GM04504 (cell line): ENCODE measurements at regions not wholly inside any gene's neighbourhood (a gene's known extent, or its start where the extent isn't known, plus 50 kb on each side); places are given as distances from the start of the nearest gene placed in this dataset.
A peak's percentile ranks its signal among the peaks of the same experiment; 100 is the strongest.
"Not testable (repeated sequence)": the region's sequence is repeated elsewhere in the genome, so short reads cannot be mapped to it uniquely, and the experiment has no call there.

Experiments
- DNase-seq: peaks from one replicate; pipeline ENCODE4 v3.0.0-alpha.2; 2012; ENCODE audit warnings: low read depth

- DNase-seq = no peak
Observed at GRCh38 chr6:9307187-9307586, 871.8 kb upstream of the SLC35B3 start.

- DNase-seq = no peak
Observed at GRCh38 chr6:9295644-9296043, 860.3 kb upstream of the SLC35B3 start.

GRCh38 chr6:9292975-9293374, 857.6 kb upstream of the SLC35B3 start:
- peak; percentile 18 for DNase-seq

- DNase-seq = not testable (repeated sequence)
Observed at GRCh38 chr6:9290342-9290741, 855.0 kb upstream of the SLC35B3 start.

- no peak for DNase-seq
Observed at GRCh38 chr6:9272671-9273070, 837.3 kb upstream of the SLC35B3 start.

- no peak for DNase-seq
Observed at GRCh38 chr6:9266741-9267140, 831.4 kb upstream of the SLC35B3 start.

- DNase-seq = no peak
Observed at GRCh38 chr6:9257215-9257614, 821.9 kb upstream of the SLC35B3 start.

- DNase-seq = no peak
Observed at GRCh38 chr6:9254251-9254650, 818.9 kb upstream of the SLC35B3 start.

GRCh38 chr6:9252799-9253198, 817.5 kb upstream of the SLC35B3 start:
- DNase-seq = no peak

- peak; percentile 10 for DNase-seq
Observed at GRCh38 chr6:9250852-9251251, 815.5 kb upstream of the SLC35B3 start.

GRCh38 chr6:9248133-9248532, 812.8 kb upstream of the SLC35B3 start:
- DNase-seq = no peak

GRCh38 chr6:9240861-9241260, 805.5 kb upstream of the SLC35B3 start:
- no peak for DNase-seq

GRCh38 chr6:9236443-9236842, 801.1 kb upstream of the SLC35B3 start:
- no peak for DNase-seq

GRCh38 chr6:9233686-9234085, 798.3 kb upstream of the SLC35B3 start:
- DNase-seq = no peak

- DNase-seq = no peak
Observed at GRCh38 chr6:9233226-9233625, 797.9 kb upstream of the SLC35B3 start.

GRCh38 chr6:9225441-9225871, 790.1 kb upstream of the SLC35B3 start:
- DNase-seq = peak; percentile 71

- DNase-seq = no peak
Observed at GRCh38 chr6:9224539-9224938, 789.2 kb upstream of the SLC35B3 start.

- not testable (repeated sequence) for DNase-seq
Observed at GRCh38 chr6:9213717-9214116, 778.4 kb upstream of the SLC35B3 start.

GRCh38 chr6:9208966-9209365, 773.6 kb upstream of the SLC35B3 start:
- no peak for DNase-seq

- no peak for DNase-seq
Observed at GRCh38 chr6:9205645-9206044, 770.3 kb upstream of the SLC35B3 start.

- DNase-seq = no peak
Observed at GRCh38 chr6:9204171-9204570, 768.8 kb upstream of the SLC35B3 start.

GRCh38 chr6:9200712-9201111, 765.4 kb upstream of the SLC35B3 start:
- no peak for DNase-seq

- no peak for DNase-seq
Observed at GRCh38 chr6:9197726-9198125, 762.4 kb upstream of the SLC35B3 start.

GRCh38 chr6:9195322-9195721, 760.0 kb upstream of the SLC35B3 start:
- no peak for DNase-seq

- DNase-seq = no peak
Observed at GRCh38 chr6:9192405-9192909, 757.1 kb upstream of the SLC35B3 start.
